GM19043 (cell line): ENCODE measurements at regions not wholly inside any gene's neighbourhood (a gene's known extent, or its start where the extent isn't known, plus 50 kb on each side); places are given as distances from the start of the nearest gene placed in this dataset.

Source experiments
- ATAC-seq: cut with Tn5 transposase; IDR thresholded peaks from one replicate; pipeline ENCODE4 v1.9.1; 2021; ENCODE audit warnings: low read depth; ENCODE audit not compliant: unreplicated experiment

- ATAC-seq, result no peak
Measured at GRCh38 chr11:109150581-109150980, 271.4 kb upstream of the C11orf87 start.

- no peak for ATAC-seq
Measured at GRCh38 chr11:109153836-109154235, 268.2 kb upstream of the C11orf87 start.

- ATAC-seq, result peak; percentile 79
Measured at GRCh38 chr11:109155291-109155690, 266.7 kb upstream of the C11orf87 start.

GRCh38 chr11:109165035-109165434, 257.0 kb upstream of the C11orf87 start:
- no peak for ATAC-seq

DNA sequence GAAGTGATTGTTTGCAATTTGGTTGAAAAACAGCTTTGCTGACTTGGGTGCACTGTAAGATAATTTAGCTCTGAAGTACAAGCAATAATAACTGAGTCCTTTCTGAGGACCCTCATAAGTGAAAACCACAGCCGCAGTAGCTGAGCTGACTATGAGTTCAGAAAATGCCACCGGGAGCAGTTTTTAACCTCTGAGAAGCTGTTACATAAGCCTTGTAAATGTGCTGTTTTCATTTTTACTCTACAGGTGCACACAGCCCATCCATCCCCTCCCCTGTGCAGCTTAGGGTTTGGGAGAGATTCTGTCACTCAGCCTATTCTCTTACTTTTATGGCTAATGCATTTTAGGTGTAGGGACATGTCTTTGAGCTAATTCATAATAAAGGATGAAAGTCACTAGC, 255.5 kb upstream of the C11orf87 start:
- ATAC-seq, result no peak

DNA sequence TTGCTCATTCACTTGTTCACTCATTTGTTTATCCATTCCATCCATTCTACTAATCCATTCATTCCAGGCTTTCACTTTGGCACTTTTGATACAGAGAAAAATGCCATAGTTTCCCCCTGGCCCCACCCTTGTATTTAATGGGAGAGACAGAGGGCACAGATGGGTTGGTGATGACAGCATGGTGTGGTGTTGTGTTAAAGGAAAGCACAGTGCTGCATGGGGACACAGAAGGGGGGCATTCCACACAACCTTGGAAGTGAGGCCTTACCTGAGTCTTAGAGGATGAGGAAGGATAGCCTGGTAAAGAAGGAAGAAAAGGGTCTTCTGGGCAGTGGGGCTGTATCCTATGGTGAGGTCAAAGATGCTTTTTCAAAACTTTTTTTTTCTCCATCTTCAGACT, 248.5 kb upstream of the C11orf87 start:
- no peak for ATAC-seq

- no peak for ATAC-seq
Measured at GRCh38 chr11:109184376-109184775, 237.6 kb upstream of the C11orf87 start.

- ATAC-seq, result no peak
Measured at GRCh38 chr11:109192864-109193263, 229.1 kb upstream of the C11orf87 start.

DNA sequence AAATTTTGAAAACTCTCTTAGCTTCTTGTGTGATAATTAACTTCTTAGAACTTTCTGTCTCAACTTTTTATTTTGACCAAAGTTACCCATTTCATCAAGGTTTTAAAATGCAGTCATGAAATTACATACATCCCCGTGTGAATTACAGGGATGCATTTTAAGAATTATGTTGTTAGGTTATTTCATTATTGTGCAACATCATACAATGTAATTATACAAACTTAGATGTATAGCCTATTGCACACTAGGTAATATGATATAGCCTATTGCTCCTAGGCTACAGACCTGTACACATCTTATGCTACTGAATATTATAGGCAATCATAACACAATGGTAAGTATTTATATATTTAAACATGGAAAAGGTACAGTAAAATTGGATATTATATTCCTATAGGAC, 228.1 kb upstream of the C11orf87 start:
- no peak for ATAC-seq

- no peak for ATAC-seq
Measured at GRCh38 chr11:109196016-109196415, 226.0 kb upstream of the C11orf87 start.

DNA sequence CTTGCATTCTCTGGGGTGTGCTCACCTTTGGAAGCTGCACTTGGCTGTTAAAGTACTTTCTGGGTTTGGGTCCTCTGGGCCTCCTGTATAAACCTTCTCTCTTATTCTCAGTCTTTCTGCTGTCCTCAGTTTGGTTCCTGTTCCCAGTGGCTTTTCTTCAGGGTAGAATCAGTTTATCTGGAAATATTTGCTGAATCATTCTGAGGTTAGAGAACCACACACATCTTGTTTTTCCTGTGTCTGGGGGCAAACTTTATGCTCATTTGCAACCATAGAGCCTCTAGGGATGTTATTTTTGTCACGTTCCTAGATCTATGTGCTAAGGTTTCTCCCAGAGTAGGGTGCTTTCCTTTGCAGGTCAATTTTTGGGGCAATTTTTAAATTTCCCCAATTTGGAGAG, 224.3 kb upstream of the C11orf87 start:
- ATAC-seq, result no peak

GRCh38 chr11:109203176-109203575, 218.8 kb upstream of the C11orf87 start:
- ATAC-seq, result no peak

- no peak for ATAC-seq
Measured at GRCh38 chr11:109205312-109205711, 216.7 kb upstream of the C11orf87 start.

- no peak for ATAC-seq
Measured at GRCh38 chr11:109208121-109208520, 213.9 kb upstream of the C11orf87 start.

DNA sequence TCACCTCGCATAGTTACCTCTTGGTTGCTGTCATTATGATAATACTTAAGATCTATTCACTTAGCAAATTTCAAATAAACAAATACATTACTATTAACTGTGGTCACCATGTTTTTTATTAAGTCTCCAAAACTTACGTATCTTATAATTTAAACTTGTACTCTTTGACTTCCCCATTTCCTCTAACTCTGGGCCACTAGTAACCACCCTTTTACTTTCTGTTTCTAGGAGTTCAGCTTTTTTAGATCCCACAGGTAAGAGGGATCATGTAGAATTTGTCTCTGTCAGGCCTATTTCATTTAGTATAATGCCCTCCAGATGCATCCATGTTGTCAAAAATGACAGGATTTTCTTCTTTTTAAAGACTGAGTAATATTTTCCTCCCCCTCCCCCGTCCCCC, 212.4 kb upstream of the C11orf87 start:
- ATAC-seq, result no peak

GRCh38 chr11:109221190-109221589, 200.8 kb upstream of the C11orf87 start:
- no peak for ATAC-seq

- no peak for ATAC-seq
Measured at GRCh38 chr11:109222761-109223160, 199.2 kb upstream of the C11orf87 start.

GRCh38 chr11:109223451-109223850, 198.5 kb upstream of the C11orf87 start:
- ATAC-seq, result no peak

DNA sequence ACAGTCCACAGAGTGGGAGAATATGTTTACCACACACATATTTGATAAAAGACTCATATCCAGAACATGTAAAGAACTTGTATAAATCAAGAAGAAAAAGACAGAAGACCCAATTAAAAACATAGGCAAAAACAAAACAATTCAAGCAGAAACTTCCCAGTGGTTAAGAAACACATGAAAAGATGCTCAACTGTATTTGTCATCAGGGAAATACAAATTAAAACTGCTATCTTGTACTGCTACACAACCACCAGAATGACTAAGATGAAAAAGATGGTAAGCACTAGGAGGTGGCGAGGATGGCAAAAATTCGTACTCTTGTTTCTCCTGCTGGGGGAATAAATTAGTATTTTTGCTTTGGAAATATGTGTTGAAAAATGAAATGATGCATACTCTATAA, 192.3 kb upstream of the C11orf87 start:
- ATAC-seq, result no peak

DNA sequence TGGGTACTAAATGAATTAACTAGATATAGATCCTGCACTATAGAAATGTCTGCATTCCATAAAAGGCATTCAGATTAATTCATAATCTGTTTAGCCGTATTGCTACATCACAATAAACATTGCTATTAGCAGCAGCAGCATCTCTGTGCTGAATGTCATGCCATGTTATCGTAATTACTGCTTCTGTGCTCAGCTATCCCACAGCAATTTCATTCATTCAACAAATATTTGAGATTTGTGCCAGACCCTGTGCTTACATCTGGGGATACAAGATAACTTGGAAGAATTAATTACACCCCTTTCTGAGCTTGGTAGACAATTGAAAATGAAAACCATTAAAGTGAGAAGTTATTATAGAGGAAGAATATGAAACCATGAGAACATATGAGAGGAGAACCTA, 185.8 kb upstream of the C11orf87 start:
- ATAC-seq, result no peak

- ATAC-seq, result no peak
Measured at GRCh38 chr11:109236696-109237095, 185.3 kb upstream of the C11orf87 start.

- no peak for ATAC-seq
Measured at GRCh38 chr11:109237636-109238035, 184.4 kb upstream of the C11orf87 start.

- no peak for ATAC-seq
Measured at GRCh38 chr11:109241988-109242536, 179.9 kb upstream of the C11orf87 start.
